Karpas-422 (cell line): ENCODE measurements at regions not wholly inside any gene's neighbourhood (a gene's known extent, or its start where the extent isn't known, plus 50 kb on each side); places are given as distances from the start of the nearest gene placed in this dataset.
"Not testable (repeated sequence)": the region's sequence is repeated elsewhere in the genome, so short reads cannot be mapped to it uniquely, and the experiment has no call there.

Experiments
- DNase-seq: peaks from one replicate; pipeline ENCODE4 v3.0.0-alpha.2; 2015
- H2AFZ ChIP-seq: fragments of 200-600 bp; sonication (generic); 2 replicates; pipeline ENCODE4 v1.6.1; 2014; ENCODE audit warnings: antibody characterized with exemption, low read length, mixed read lengths
- H3K27ac ChIP-seq: fragments of 200-600 bp; sonication (generic); 2 replicates; pipeline ENCODE4 v1.5.1; 2014; ENCODE audit warnings: mild to moderate bottlenecking, low read length, moderate library complexity
- H3K27me3 ChIP-seq: fragments of 200-600 bp; sonication (generic); 2 replicates; pipeline ENCODE4 v1.6.1; 2014; ENCODE audit warnings: low read length, mixed read lengths
- H3K36me3 ChIP-seq: fragments of 200-600 bp; sonication (generic); 2 replicates; pipeline ENCODE4 v1.6.1; 2014; ENCODE audit warnings: low read length, mixed read lengths; ENCODE audit not compliant: insufficient read depth
- H3K4me1 ChIP-seq: fragments of 200-600 bp; sonication (generic); 2 replicates; pipeline ENCODE4 v1.6.1; 2014; ENCODE audit warnings: mild to moderate bottlenecking, low read length, mixed read lengths
- H3K4me2 ChIP-seq: fragments of 200-600 bp; sonication (generic); 2 replicates; pipeline ENCODE4 v1.6.1; 2014; ENCODE audit warnings: low read length, low read depth, mild to moderate bottlenecking; ENCODE audit not compliant: poor library complexity, severe bottlenecking
- H3K4me3 ChIP-seq: fragments of 200-600 bp; sonication (generic); 2 replicates; pipeline ENCODE4 v1.5.1; 2014; ENCODE audit warnings: mild to moderate bottlenecking, antibody characterized with exemption, low read length, mixed read lengths
- H3K79me2 ChIP-seq: fragments of 200-600 bp; sonication (generic); 2 replicates; pipeline ENCODE4 v1.6.1; 2014; ENCODE audit warnings: mild to moderate bottlenecking, low read length, mixed read lengths
- H3K9ac ChIP-seq: fragments of 200-600 bp; sonication (generic); 2 replicates; pipeline ENCODE4 v1.6.0; 2014; ENCODE audit warnings: low read length
- H3K9me2 ChIP-seq: fragments of 200-600 bp; sonication (generic), shearing (Covaris generic); replicated peaks from 2 replicates; pipeline ENCODE4 v1.6.0; 2014; ENCODE audit warnings: mild to moderate bottlenecking, low read length, moderate library complexity; ENCODE audit not compliant: insufficient read depth
- H3K9me3 ChIP-seq: fragments of 300-700, 200-600 bp; sonication (generic); 2 replicates; pipeline ENCODE4 v1.6.1; 2014; ENCODE audit warnings: low read length, mixed read lengths
- H4K20me1 ChIP-seq: fragments of 200-600 bp; sonication (generic); 2 replicates; pipeline ENCODE4 v1.6.1; 2014; ENCODE audit warnings: mild to moderate bottlenecking, antibody characterized with exemption, low read length, low read depth; ENCODE audit not compliant: insufficient read depth

DNA sequence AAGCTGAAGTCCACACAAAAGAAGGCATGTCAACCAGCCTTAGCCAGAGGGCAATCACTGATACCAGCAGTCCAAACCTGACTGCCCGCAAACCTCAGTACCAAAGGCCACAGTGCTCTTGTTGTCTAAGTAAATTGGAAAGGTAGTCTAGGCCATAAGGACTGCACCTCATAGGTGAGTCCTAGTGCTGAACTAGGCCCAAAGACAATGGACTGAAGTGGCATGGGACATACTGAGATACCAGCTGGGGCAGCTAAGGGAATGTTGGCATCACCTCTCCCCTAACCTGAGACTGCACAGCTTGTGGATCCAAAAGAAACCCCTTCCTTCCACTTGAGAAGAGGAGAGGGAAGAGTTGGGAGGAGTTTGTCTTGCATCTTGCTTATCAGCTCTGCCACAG lies 161.9 kb downstream of the POTEG start:
- not testable (repeated sequence) for H3K9me3 ChIP-seq, H2AFZ ChIP-seq, H3K79me2 ChIP-seq, DNase-seq, H3K27ac ChIP-seq, H4K20me1 ChIP-seq, H3K4me2 ChIP-seq, H3K27me3 ChIP-seq, H3K4me1 ChIP-seq, H3K4me3 ChIP-seq, H3K9me2 ChIP-seq, H3K9ac ChIP-seq, H3K36me3 ChIP-seq

DNA sequence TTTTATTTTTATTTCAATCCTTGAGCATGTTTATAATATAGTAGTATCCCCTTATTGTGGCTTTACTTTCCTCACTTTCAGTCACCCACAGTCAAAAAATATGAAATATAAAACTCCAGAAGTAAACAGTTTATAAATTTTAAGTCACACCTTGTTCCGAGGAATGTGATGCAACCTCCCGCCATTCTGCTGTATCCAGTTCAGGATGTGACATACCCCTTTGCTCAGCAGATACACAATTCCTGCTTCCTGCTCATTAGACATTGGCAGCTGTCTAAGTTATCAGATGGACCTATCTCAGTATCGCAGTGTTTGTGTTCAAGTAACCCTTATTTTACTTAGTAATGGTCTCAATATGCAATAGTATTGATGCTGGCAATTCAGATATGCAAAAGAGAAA lies 144.5 kb downstream of the POTEG start:
- H3K36me3 ChIP-seq, H2AFZ ChIP-seq, DNase-seq, H3K79me2 ChIP-seq, H3K4me3 ChIP-seq, H4K20me1 ChIP-seq, H3K4me2 ChIP-seq, H3K9ac ChIP-seq, H3K27ac ChIP-seq, H3K27me3 ChIP-seq, H3K4me1 ChIP-seq, H3K9me2 ChIP-seq, H3K9me3 ChIP-seq: not testable (repeated sequence)

DNA sequence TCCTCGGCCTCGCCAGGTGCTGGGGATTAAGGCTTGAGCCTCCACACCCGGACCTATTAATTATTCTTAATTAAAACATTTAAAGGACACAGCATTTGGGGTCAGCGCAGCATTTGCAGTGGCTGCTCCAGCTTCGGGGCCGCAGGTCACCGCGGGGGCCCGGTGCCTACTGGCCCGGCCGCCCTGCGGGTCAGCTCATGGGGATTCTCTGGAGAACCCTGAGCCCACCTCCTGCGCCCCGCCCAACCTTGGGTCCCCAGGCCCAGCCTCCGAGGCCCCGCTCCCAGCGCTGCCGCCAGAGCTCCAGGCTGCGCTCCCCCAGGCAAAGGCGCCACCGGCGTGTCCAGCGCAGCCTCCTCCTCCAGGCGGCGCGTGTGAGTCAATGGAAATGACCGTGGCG lies 133.9 kb downstream of the POTEG start:
- H3K27me3 ChIP-seq, DNase-seq, H3K27ac ChIP-seq, H4K20me1 ChIP-seq, H3K79me2 ChIP-seq, H3K36me3 ChIP-seq, H3K4me1 ChIP-seq, H3K4me2 ChIP-seq, H2AFZ ChIP-seq, H3K9me3 ChIP-seq, H3K9me2 ChIP-seq, H3K4me3 ChIP-seq, H3K9ac ChIP-seq: not testable (repeated sequence)

DNA sequence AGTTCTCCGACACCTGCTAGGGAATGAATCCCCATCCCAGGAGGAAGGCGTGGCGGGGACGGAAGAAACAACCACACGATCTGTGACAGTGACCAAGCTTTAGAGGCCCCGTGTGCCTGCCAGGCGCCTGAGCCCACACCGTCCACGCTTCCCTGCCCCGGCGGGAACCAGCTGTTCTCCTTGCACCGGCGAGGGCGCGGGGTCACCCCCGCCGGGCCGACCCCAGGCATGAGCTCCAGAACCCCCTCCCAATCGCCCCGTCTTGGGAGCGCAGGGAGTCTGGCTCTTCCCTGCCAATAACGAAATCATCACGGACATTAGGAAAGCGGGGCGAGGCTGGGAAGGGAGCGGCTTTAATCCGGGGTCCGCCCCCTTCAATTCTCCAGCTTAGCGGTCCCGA lies 133.3 kb downstream of the POTEG start:
- DNase-seq: not testable (repeated sequence)

DNA sequence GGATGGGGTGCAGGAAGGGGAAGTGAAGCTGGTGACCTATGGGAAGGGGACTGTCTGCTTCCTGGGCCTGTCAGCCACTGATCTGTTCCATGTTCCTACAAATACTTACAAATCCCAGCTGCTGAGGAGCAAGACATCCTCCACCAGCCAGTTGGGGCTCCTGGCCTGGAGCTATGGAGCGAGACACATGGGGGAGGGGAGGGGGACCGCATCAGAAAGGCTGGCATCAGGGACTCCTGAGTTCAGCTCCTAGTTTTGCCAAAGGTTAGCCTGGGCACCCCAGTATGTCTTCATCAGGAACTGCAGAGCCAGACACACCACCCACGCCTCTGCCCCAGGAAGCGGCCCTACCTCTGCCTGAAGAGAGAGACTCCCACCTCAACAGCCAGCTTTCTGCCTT lies 130.3 kb downstream of the POTEG start:
- not testable (repeated sequence) for DNase-seq, H3K27ac ChIP-seq, H3K4me2 ChIP-seq, H3K36me3 ChIP-seq, H3K9me2 ChIP-seq, H2AFZ ChIP-seq, H3K4me1 ChIP-seq, H4K20me1 ChIP-seq, H3K9me3 ChIP-seq, H3K79me2 ChIP-seq, H3K27me3 ChIP-seq, H3K9ac ChIP-seq, H3K4me3 ChIP-seq

More for the DNA sequence above, 133.3 kb downstream of the POTEG start:
- H3K4me2 ChIP-seq, H3K36me3 ChIP-seq, H3K79me2 ChIP-seq, H3K27ac ChIP-seq, H3K9me2 ChIP-seq, H3K9me3 ChIP-seq, H3K9ac ChIP-seq, H4K20me1 ChIP-seq, H3K4me1 ChIP-seq, H3K4me3 ChIP-seq, H2AFZ ChIP-seq, H3K27me3 ChIP-seq: not testable (repeated sequence)

DNA sequence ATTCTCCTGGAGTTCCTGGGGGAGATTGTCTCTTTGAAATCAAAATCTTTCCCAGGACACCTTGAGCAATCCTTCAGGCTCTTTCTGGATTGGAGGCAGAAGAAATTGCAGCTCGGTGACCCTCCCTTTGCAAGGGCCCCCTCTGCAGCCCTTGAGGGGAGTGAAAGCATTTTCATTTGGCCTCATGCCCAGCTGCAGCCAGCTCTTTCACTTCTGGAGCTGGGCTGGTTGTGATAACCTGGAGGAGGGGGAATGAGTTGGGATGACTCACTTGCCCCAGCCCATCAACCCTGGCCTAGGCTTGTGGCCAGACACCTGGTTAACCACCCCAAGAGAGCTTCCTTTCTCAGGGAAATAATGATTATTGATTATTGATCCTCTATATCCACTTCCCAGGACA lies 129.7 kb downstream of the POTEG start:
- not testable (repeated sequence) for H2AFZ ChIP-seq, H3K4me1 ChIP-seq, H3K79me2 ChIP-seq, H3K4me2 ChIP-seq, H3K4me3 ChIP-seq, H4K20me1 ChIP-seq, H3K9me2 ChIP-seq, H3K9ac ChIP-seq, H3K27ac ChIP-seq, H3K9me3 ChIP-seq, DNase-seq, H3K36me3 ChIP-seq, H3K27me3 ChIP-seq

DNA sequence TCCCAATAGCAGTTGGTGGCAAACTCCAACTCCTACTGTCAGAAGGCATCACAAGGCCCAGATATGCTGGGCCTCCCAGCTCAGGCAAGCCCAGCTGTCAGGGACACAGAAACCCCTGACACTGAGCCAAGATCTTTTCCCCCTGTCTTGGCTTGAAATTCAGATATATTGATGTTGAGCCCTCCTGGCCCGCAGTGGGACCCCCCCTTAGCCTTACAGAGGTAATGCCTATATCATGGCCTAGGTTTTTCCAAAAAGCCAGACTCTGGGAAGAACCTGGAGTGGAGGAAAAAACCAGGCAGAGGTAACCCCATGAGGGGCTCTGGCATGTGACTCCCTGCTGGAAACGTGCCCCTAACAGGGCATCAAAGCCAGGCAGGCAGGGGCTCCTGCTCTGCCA lies 129.2 kb downstream of the POTEG start:
- H3K27ac ChIP-seq, H3K79me2 ChIP-seq, H3K4me3 ChIP-seq, H3K36me3 ChIP-seq, H3K4me2 ChIP-seq, DNase-seq, H3K9me2 ChIP-seq, H3K9ac ChIP-seq, H3K4me1 ChIP-seq, H4K20me1 ChIP-seq, H2AFZ ChIP-seq, H3K9me3 ChIP-seq, H3K27me3 ChIP-seq: not testable (repeated sequence)

DNA sequence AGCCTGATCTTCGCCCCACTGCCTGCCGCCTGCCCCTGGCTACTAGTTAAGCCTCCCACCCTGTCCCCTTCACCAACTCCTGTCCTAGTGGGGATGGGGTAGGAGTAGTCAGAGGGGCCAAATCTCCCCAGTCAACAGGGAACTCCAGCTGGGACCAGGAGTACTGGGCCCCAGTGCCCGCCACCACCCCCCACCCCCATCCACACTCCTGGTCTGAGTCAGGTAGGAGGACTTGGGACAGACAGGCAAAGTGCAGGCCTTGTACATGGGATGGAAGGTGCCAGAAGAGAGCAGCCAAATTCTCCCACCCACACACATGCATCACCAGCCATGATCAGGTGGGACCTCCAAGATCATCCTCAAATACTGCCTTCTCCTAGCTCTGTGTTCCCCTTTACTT lies 128.4 kb downstream of the POTEG start:
- H4K20me1 ChIP-seq, H3K9me2 ChIP-seq, H3K79me2 ChIP-seq, H2AFZ ChIP-seq, H3K4me1 ChIP-seq, H3K27me3 ChIP-seq, H3K9ac ChIP-seq, H3K4me2 ChIP-seq, H3K4me3 ChIP-seq, DNase-seq, H3K27ac ChIP-seq, H3K9me3 ChIP-seq, H3K36me3 ChIP-seq: not testable (repeated sequence)

DNA sequence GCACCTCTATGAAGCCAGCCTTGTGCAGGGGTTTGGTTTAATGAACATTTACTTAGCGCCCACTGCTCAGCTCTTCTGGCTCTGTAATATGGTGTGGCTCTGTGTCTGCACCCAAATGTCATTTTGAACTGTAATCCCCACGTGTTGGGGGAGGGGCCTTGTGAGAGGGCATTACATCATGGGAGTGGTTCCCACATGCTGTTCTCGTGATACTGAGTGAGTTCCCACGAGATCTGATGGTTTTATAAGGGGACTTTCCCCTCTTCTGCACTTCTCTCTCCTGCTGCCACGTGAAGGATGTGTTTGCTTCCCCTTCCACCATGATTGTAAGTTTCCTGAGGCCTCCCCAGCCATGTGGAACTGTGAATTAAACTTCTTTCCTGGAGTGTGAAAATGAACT lies 127.7 kb downstream of the POTEG start:
- not testable (repeated sequence) for H3K27me3 ChIP-seq, H3K9ac ChIP-seq, H2AFZ ChIP-seq, H3K4me1 ChIP-seq, DNase-seq, H3K36me3 ChIP-seq, H3K79me2 ChIP-seq, H3K4me2 ChIP-seq, H3K27ac ChIP-seq, H3K4me3 ChIP-seq, H3K9me3 ChIP-seq, H3K9me2 ChIP-seq, H4K20me1 ChIP-seq
